NCI-H1048 (cell line): ENCODE measurements at regions not wholly inside any gene's neighbourhood (a gene's known extent, or its start where the extent isn't known, plus 50 kb on each side); places are given as distances from the start of the nearest gene placed in this dataset.

ENCODE experiments used
- DNase-seq: peaks from one replicate; lab custom pipeline; 2025; lab: John Stamatoyannopoulos, UW

GRCh38 chr9:20291201-20291600, 331.1 kb downstream of the MLLT3 start:
- no peak for DNase-seq

GRCh38 chr9:20290257-20290656, 332.0 kb downstream of the MLLT3 start:
- no peak for DNase-seq

GRCh38 chr9:20289423-20290010, 332.8 kb downstream of the MLLT3 start:
- DNase-seq, result no peak

GRCh38 chr9:20286969-20287368, 335.3 kb downstream of the MLLT3 start:
- no peak for DNase-seq

GRCh38 chr9:20286154-20286700, 336.1 kb downstream of the MLLT3 start:
- no peak for DNase-seq

- no peak for DNase-seq
Measured at GRCh38 chr9:20284601-20285289, 337.6 kb downstream of the MLLT3 start.

GRCh38 chr9:20280330-20280729, 342.0 kb downstream of the MLLT3 start:
- no peak for DNase-seq

GRCh38 chr9:20276762-20277161, 345.5 kb downstream of the MLLT3 start:
- DNase-seq, result no peak

- DNase-seq, result no peak
Measured at GRCh38 chr9:20271723-20272122, 350.6 kb downstream of the MLLT3 start.

GRCh38 chr9:20271096-20271495, 351.2 kb downstream of the MLLT3 start:
- DNase-seq, result no peak

- no peak for DNase-seq
Measured at GRCh38 chr9:20270161-20270560, 352.1 kb downstream of the MLLT3 start.

GRCh38 chr9:20269620-20270019, 352.7 kb downstream of the MLLT3 start:
- no peak for DNase-seq

- no peak for DNase-seq
Measured at GRCh38 chr9:20264896-20265295, 357.4 kb downstream of the MLLT3 start.

- no peak for DNase-seq
Measured at GRCh38 chr9:20262611-20263010, 359.7 kb downstream of the MLLT3 start.

- DNase-seq, result no peak
Measured at GRCh38 chr9:20256284-20256948, 365.9 kb downstream of the MLLT3 start.

GRCh38 chr9:20255052-20255451, 367.2 kb downstream of the MLLT3 start:
- DNase-seq, result no peak

GRCh38 chr9:20253635-20254034, 368.7 kb downstream of the MLLT3 start:
- DNase-seq, result no peak

GRCh38 chr9:20252778-20253177, 369.5 kb downstream of the MLLT3 start:
- no peak for DNase-seq

- no peak for DNase-seq
Measured at GRCh38 chr9:20250791-20251190, 371.5 kb downstream of the MLLT3 start.

- no peak for DNase-seq
Measured at GRCh38 chr9:20244271-20244670, 378.0 kb downstream of the MLLT3 start.

- DNase-seq, result no peak
Measured at GRCh38 chr9:20243841-20244240, 378.5 kb downstream of the MLLT3 start.

- DNase-seq, result no peak
Measured at GRCh38 chr9:20242510-20243189, 379.6 kb downstream of the MLLT3 start.

GRCh38 chr9:20240498-20240897, 381.8 kb downstream of the MLLT3 start:
- DNase-seq, result no peak
